ENCODE measurements at regions not wholly inside any gene's neighbourhood (a gene's known extent, or its start where the extent isn't known, plus 50 kb on each side); places are given as distances from the start of the nearest gene placed in this dataset.

DNA sequence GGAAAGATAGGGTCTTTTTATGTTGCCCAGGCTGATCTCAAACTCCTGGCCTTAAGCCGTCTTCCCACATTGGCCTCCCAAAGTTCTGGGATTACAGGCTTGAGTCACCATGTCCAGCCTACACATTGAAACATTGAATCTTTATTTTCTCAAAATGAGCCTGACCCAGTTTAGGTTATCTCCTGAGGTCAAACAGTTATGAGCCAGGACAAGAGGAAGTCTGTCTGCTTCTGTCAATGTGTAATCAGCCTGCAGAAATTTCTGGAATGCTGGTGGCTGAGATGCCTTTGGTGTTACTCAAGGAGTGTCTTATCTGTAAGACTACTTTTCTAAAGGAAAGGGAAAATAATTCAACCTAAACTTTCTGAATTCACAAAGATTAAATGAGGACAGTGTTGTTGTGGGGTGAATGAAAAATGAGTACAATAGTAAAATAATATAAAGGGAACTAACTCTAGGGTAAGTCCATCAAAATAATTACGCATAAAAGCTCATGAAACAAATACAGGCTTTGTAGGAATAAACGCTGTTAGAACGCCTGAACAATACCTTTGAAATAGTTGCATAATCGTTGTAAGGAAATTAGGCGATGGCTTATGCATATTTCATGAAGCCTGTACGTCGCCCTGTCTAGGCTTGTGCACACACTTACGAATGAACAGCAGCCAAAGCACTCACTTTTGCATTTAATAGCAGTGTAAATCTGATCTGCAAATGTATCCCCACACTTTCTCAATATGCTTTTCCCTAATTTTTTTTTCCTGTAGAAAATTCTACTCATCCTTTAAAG is 260.8 kb downstream of the RDH14 start:
- no peaks in the 10 kb centered on the region for H3K36me3 ChIP-seq
- H3K4me1 ChIP-seq: no peaks in the 10 kb centered on the region
- H3K27me3 ChIP-seq: no peaks in the 10 kb centered on the region
- no peak overlapping the region for H3K27ac ChIP-seq
- intact Hi-C loops (cut with DNase I): no loop called here
- DNase-seq: no peak
- no peak overlapping the region for H3K4me3 ChIP-seq
- TF ChIP-seq, protein P1, sequence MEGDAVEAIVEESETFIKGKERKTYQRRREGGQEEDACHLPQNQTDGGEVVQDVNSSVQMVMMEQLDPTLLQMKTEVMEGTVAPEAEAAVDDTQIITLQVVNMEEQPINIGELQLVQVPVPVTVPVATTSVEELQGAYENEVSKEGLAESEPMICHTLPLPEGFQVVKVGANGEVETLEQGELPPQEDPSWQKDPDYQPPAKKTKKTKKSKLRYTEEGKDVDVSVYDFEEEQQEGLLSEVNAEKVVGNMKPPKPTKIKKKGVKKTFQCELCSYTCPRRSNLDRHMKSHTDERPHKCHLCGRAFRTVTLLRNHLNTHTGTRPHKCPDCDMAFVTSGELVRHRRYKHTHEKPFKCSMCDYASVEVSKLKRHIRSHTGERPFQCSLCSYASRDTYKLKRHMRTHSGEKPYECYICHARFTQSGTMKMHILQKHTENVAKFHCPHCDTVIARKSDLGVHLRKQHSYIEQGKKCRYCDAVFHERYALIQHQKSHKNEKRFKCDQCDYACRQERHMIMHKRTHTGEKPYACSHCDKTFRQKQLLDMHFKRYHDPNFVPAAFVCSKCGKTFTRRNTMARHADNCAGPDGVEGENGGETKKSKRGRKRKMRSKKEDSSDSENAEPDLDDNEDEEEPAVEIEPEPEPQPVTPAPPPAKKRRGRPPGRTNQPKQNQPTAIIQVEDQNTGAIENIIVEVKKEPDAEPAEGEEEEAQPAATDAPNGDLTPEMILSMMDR (IDR thresholded peaks at IDR 0.05): no peak
- no peak overlapping the region for H3K9ac ChIP-seq (ENCODE audit: low read depth in 2 of 2, low read length in 2 of 2)
- H3K9me3 ChIP-seq: no peaks in the 10 kb centered on the region

DNA sequence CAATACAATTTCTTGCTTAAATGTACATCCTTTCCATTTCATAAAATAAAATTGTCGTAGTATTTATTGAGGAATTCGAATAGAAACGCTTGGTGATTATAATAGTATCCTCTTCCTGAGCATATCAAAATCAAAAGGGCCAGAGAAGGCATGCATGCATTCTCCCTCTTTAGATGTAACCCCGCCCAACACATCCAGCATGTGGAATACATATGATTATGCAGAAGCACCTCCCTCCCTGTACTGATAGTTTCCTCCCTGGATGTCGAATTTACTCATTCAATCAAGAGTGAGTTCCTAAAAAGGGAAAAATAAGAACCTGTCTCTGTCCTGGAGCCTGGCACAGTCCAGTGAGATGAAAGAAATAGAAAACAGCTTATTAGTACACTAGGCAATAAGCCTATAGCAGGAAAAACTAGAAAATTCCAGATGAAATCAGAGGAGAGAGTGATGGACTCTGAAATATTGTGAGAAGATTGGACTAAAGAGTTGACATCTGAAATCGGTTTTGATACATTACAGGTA is 262.9 kb downstream of the RDH14 start:
- H3K9ac ChIP-seq (ENCODE audit: low read depth in 2 of 2, low read length in 2 of 2): no peak overlapping the region
- H3K36me3 ChIP-seq: no peaks in the 10 kb centered on the region
- no peaks in the 10 kb centered on the region for H3K27me3 ChIP-seq
- H3K4me3 ChIP-seq: no peak overlapping the region
- no peak for DNase-seq
- H3K4me1 ChIP-seq: no peaks in the 10 kb centered on the region
- TF ChIP-seq, protein P1 (IDR thresholded peaks at IDR 0.05): no peak
- H3K9me3 ChIP-seq: no peaks in the 10 kb centered on the region
- intact Hi-C loops (cut with DNase I): no loop called here
- no peak overlapping the region for H3K27ac ChIP-seq

DNA sequence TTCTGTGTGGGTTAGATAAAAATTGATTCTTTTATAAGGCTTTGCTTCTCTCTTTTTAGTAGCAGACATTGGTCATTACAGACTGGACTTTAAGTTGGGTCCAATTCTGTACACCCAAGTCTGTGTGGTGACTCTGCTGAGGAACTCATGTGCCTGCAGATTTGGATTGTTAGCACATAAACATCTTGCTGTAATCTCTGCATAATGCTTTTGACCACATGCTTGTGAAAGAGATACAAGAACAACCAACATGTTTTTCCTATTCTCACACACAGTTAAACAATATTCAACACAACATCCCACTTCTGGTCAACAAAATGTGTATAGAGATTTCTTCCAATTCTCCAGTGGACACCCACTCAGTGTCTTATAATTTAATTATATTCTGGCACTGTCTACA is 270.1 kb downstream of the RDH14 start:
- TF ChIP-seq, protein P1 (IDR thresholded peaks at IDR 0.05): no peak
- no peak for DNase-seq
- Histone ChIP-seq H3K9me3 (no peaks in the 10 kb centered on the region), H3K27me3 (no peaks in the 10 kb centered on the region), H3K4me3 (no peak overlapping the region), H3K27ac (no peak overlapping the region), H3K4me1 (no peaks in the 10 kb centered on the region), H3K36me3 (no peaks in the 10 kb centered on the region), H3K9ac (ENCODE audit: low read depth in 2 of 2, low read length in 2 of 2) (no peak overlapping the region)
- intact Hi-C loops (cut with DNase I): no loop called here

DNA sequence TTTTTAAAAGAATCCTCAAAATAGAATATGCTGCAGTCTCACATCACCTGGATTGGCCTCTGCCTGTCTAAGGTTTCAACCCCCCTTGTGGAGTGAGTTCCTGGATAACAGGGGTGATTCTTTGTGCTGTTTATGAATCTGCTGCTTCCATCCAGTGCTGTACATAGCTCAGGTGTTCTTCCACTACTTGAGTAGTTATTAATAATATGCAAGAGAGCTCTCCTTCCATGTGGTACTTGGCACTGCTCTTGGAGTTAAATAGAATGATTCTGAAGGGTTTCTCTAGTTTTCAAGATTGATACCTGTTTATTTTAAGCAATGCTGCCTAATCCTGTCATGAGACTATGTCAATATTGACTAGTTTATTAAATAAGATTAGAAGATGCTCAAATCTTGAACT is 273.6 kb downstream of the RDH14 start:
- no peak overlapping the region for H3K4me3 ChIP-seq
- intact Hi-C loops (cut with DNase I): no loop called here
- TF ChIP-seq, protein P1 (IDR thresholded peaks at IDR 0.05): no peak

GRCh38 chr2:18284331-18284730 is 276.1 kb downstream of the RDH14 start:
- H3K9ac ChIP-seq (ENCODE audit: low read depth in 2 of 2, low read length in 2 of 2): no peak overlapping the region
- H3K36me3 ChIP-seq: no peaks in the 10 kb centered on the region
- no peaks in the 10 kb centered on the region for H3K9me3 ChIP-seq
- TF ChIP-seq, protein P1 (IDR thresholded peaks at IDR 0.05): no peak
- H3K27me3 ChIP-seq: no peaks in the 10 kb centered on the region
- H3K27ac ChIP-seq: no peak overlapping the region
- intact Hi-C loops (cut with DNase I): no loop called here
- no peaks in the 10 kb centered on the region for H3K4me1 ChIP-seq
- DNase-seq: no peak
- H3K4me3 ChIP-seq: no peak overlapping the region

More for the DNA sequence above, 273.6 kb downstream of the RDH14 start:
- Histone ChIP-seq H3K9me3 (no peaks in the 10 kb centered on the region), H3K27ac (no peak overlapping the region), H3K27me3 (no peaks in the 10 kb centered on the region), H3K36me3 (no peaks in the 10 kb centered on the region), H3K4me1 (no peaks in the 10 kb centered on the region), H3K9ac (ENCODE audit: low read depth in 2 of 2, low read length in 2 of 2) (no peak overlapping the region)
- no peak for DNase-seq

Data from colonic mucosa (tissue), 4 donors.